Fibroblast of villous mesenchyme (primary cell): ENCODE measurements at regions not wholly inside any gene's neighbourhood (a gene's known extent, or its start where the extent isn't known, plus 50 kb on each side); places are given as distances from the start of the nearest gene placed in this dataset.
A peak's percentile ranks its signal among the peaks of the same experiment; 100 is the strongest.
"Not testable (repeated sequence)": the region's sequence is repeated elsewhere in the genome, so short reads cannot be mapped to it uniquely, and the experiment has no call there.

Source experiments
- DNase-seq: peaks from one replicate; pipeline ENCODE4 v3.0.0-alpha.2; 2010; ENCODE audit warnings: low read depth
- H3K4me3 ChIP-seq: 2 replicates; pipeline ENCODE4 v1.5.1; 2011; ENCODE audit warnings: low read depth, mild to moderate bottlenecking, low read length
- TF ChIP-seq, protein P1 (sequence below): IDR thresholded peaks from 2 replicates; pipeline ENCODE4 v1.5.1; 2012; ENCODE audit warnings: low read depth, mild to moderate bottlenecking, low read length; ENCODE audit not compliant: insufficient read depth

DNA sequence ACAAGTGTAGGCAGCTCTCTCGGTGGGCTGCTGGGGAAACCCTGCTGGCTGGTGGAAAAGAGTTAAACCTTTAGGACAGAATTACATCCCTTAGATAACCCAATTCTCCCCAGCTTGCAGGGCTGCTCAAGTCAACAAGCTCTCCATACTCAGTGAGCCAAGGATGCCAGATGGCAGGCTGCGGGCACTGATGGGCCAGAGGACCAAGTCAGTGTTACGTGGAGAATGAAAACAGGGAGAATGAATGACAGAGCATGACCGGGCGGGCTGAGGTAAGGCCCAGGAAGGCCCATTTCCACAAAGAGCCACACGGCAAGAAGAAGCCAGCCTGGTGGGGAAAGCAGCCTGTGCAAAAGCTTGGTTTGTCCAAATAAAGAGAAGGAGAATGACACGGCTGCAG, 58.7 kb upstream of the CD93 start:
- H3K4me3 ChIP-seq = no peak overlapping the region
- TF ChIP-seq, protein P1, sequence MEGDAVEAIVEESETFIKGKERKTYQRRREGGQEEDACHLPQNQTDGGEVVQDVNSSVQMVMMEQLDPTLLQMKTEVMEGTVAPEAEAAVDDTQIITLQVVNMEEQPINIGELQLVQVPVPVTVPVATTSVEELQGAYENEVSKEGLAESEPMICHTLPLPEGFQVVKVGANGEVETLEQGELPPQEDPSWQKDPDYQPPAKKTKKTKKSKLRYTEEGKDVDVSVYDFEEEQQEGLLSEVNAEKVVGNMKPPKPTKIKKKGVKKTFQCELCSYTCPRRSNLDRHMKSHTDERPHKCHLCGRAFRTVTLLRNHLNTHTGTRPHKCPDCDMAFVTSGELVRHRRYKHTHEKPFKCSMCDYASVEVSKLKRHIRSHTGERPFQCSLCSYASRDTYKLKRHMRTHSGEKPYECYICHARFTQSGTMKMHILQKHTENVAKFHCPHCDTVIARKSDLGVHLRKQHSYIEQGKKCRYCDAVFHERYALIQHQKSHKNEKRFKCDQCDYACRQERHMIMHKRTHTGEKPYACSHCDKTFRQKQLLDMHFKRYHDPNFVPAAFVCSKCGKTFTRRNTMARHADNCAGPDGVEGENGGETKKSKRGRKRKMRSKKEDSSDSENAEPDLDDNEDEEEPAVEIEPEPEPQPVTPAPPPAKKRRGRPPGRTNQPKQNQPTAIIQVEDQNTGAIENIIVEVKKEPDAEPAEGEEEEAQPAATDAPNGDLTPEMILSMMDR = no peak
- DNase-seq = no peak

DNA sequence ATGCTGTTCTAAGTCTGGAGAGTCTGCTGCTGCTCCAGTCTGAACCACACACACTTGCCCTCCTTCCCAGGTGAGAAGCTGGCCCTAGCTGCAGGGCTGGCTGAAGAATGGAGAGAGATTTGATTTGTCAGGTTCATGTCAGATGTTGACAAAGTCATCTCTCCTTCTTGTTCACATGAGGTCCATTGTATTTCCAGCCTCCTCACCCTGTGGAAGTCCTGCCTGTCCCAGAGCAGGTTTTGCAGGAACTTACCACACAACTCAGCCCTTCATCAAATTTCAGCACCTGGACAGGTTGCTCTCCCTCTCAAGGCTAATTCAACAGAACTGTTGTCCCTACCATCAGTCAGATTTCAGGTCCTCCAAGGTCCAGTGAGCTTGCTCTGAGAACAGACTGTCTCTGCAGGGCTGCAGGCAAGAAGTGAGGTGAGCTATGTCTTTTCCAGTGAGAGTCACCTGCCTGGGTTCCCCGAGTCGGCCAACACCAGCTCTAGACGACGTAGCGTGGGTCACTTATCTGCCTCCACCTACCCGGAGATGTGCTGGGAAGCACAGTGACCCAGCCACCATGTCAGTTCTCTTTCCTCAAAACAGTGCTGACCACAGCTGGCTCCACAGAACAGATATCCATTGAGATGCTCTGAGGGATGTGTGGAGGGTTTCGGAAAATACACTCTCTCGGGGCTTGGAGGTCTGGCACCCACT, 58.0 kb upstream of the CD93 start:
- TF ChIP-seq, protein P1 = no peak
- no peak for DNase-seq
- H3K4me3 ChIP-seq = no peak overlapping the region

DNA sequence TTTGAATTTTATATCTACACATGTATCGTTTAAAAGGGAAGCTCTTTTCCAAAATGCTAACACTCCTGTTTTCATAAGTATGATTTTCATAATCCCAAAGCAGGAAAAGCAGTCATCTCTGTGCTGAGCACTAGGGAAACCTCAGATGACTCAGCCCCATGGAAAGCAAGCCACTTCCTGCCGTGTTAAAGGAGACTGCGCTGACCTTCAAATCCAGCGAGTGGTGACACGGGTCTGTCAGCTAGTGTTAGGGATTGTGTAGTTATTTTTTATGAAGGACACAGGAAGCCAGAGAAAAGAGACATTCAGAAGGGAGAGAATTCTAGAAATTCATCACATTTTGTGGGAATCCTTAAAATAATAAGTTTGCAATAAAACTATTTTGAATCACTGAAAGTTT, 57.0 kb upstream of the CD93 start:
- no peak overlapping the region for H3K4me3 ChIP-seq
- DNase-seq = peak; percentile 79
- TF ChIP-seq, protein P1 = no peak

DNA sequence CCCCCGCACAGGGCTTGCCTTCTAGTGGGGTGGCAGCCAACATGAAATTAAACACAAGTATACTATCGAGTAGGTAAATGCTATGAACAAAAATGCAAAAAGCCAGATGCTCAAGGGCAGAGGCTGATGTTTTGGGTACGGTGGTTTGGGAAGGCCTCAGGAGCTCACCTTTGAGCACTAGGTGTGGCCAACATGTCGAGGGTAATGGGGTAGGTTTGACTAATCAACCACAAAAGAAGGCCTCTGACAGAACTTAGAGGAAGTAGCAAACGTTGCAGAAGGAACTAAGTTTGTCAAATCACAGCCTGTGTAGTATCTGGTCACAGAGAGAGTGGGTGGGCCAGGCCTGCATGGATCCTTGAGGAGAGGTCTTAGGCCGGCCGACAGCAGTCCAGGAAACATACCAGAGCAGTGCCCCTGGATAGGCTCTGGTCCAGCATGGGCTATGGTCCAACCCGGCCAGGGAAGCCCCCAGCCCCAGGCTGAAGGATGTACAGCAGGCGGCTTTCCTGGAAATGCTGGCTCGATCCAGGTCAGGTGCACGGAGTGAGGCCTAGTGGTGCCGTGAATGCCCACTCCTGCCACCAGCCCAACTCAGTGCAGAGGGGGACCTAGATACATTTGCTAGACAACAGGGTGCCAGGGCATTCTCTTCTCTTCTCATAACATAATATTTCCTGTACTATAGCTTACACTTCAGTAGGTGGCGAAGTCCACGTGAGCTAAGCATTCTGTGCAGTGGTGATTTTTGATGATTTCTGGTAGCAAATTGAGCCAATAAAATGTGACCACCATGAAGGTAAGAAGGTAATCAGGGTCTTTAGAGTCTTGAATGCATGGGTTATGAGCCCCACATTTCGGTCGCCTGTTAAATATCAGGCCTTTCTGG, 56.3 kb upstream of the CD93 start:
- TF ChIP-seq, protein P1 = no peak
- H3K4me3 ChIP-seq = no peak overlapping the region

DNA sequence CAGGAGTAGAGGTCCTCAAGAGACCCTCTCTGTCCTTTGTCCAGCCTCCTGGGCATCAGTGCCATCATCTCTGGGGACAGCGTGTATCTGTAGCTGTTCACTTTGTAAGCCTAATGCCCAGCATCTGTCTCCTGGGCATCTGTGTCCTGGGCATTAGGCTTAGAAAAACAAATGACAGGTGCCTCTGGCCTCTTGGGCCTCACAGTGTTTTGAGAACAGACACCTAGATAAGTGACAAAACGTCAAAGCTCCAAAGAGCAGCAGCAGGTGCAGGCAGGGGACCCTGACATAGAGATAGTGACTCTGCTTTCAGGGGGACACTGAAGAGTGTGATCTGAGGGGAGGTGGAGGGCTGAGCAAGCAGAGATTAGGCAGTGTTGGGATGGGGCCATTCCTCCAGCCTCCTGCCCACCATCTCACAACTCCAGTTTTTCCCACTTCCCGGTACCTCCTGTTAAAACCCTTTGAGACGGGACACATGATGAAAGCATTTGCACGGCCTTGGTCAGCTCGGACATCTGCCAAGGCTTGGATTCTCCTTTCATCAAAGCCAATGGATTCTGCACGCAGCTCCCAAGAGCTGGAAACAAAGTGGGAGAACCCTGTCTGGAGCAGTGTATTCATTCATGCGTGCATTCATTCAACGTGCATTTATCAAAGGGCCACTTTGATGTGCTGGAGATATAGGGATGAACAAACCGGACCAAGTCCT, 55.5 kb upstream of the CD93 start:
- H3K4me3 ChIP-seq = no peak overlapping the region
- TF ChIP-seq, protein P1 = no peak
- DNase-seq = no peak

More for the DNA sequence above, 56.3 kb upstream of the CD93 start:
- no peak for DNase-seq

DNA sequence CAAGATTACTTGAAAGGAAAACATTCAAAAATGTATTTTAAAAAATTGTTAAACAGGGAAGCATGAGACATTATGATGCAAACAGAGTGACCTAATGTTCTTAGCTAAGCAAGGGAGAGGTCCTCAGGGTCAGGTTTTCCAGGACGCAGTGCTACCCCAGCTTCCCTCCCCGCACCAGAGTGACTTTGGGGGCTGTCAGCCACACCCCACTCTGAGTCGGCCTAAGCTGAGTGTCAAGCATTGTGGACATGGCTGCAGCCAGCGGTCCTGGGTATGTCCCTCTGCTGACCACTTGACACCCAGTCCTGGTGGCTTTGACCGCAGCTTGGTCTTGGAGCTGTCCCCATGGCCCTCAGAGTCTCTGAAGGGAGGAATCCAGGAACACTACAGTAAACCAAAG, 54.9 kb upstream of the CD93 start:
- DNase-seq = no peak

DNA sequence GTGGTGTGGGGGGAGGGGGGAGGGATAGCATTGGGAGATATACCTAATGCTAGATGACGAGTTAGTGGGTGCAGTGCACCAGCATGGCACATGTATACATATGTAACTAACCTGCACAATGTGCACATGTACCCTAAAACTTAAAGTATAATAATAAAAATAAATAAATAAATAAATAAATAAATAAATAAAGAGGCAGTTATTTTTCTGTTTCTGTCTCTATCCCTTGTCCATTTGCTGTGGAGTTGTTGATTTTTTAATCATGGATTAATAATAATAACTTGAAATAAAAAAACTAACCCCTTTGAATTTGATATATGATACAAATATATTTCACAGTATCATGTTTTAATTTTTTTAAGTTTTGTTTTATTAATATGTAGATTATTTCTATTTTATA, 53.9 kb upstream of the CD93 start:
- not testable (repeated sequence) for DNase-seq, H3K4me3 ChIP-seq

More for the DNA sequence above, 54.9 kb upstream of the CD93 start:
- H3K4me3 ChIP-seq = no peak overlapping the region
- TF ChIP-seq, protein P1 = no peak
